ENCODE measurements at regions not wholly inside any gene's neighbourhood (a gene's known extent, or its start where the extent isn't known, plus 50 kb on each side); places are given as distances from the start of the nearest gene placed in this dataset.
"Not testable (repeated sequence)": the region's sequence is repeated elsewhere in the genome, so short reads cannot be mapped to it uniquely, and the experiment has no call there.

GRCh38 chr6:79372757-79373156 is 138.3 kb upstream of the HMGN3 start:
- H3K27me3 ChIP-seq (ENCODE audit: insufficient read depth, low read depth), result no peaks in the 10 kb centered on the region
- H3K4me1 ChIP-seq (replicated peaks; ENCODE audit: insufficient read depth), result peaks cover 10% of the 10 kb centered on the region
- intact Hi-C loops (cut with micrococcal nuclease; ENCODE audit: unreplicated experiment), result no loop called here
- CTCF ChIA-PET, result no interaction called here
- H3K36me3 ChIP-seq (ENCODE audit: low read depth), result no peaks in the 10 kb centered on the region
- H3K9me3 ChIP-seq (ENCODE audit: insufficient read depth, low read depth), result no peaks in the 10 kb centered on the region
- no peak overlapping the region for H2AFZ ChIP-seq
- H3K9me2 ChIP-seq (ENCODE audit: insufficient read depth), result no peaks in the 10 kb centered on the region
- no peak overlapping the region for H3K4me2 ChIP-seq
- no TSS peak for BruUV-seq (replicated peaks)
- no peaks in the 10 kb centered on the region for H3K79me2 ChIP-seq (ENCODE audit: low read depth)
- TF ChIP-seq EZH2 (IDR thresholded peaks at IDR 0.05; ENCODE audit: low read depth), result no peak
- TF ChIP-seq CTCF (conservative IDR thresholded peaks at IDR 0.05), result no peak
- H4K20me1 ChIP-seq (ENCODE audit: insufficient read depth), result no peaks in the 10 kb centered on the region
- H3K4me3 ChIP-seq, result no peak overlapping the region
- H3K27ac ChIP-seq, result no peak overlapping the region
- DNase-seq, result no peak
- H3F3A ChIP-seq (ENCODE audit: insufficient read depth, low read depth), result no peaks in the 10 kb centered on the region
- POLR2A ChIA-PET (ENCODE audit: unreplicated experiment), result no interaction called here

GRCh38 chr6:79369026-79369425 is 134.5 kb upstream of the HMGN3 start:
- TF ChIP-seq EZH2 (IDR thresholded peaks at IDR 0.05; ENCODE audit: low read depth) (no peak), CTCF (conservative IDR thresholded peaks at IDR 0.05) (no peak)
- CTCF ChIA-PET, result no interaction called here

GRCh38 chr6:79363441-79363840 is 129.0 kb upstream of the HMGN3 start:
- H3F3A ChIP-seq (ENCODE audit: insufficient read depth, low read depth); H3K9me2 ChIP-seq (ENCODE audit: insufficient read depth); H3K27me3 ChIP-seq (ENCODE audit: insufficient read depth, low read depth); H3K36me3 ChIP-seq (ENCODE audit: low read depth); intact Hi-C loops (cut with micrococcal nuclease; ENCODE audit: unreplicated experiment); H3K4me3 ChIP-seq; H3K4me2 ChIP-seq; H3K27ac ChIP-seq; H4K20me1 ChIP-seq (ENCODE audit: insufficient read depth); BruUV-seq (replicated peaks); H3K4me1 ChIP-seq (replicated peaks; ENCODE audit: insufficient read depth); H3K79me2 ChIP-seq (ENCODE audit: low read depth); H2AFZ ChIP-seq; H3K9me3 ChIP-seq (ENCODE audit: insufficient read depth, low read depth); CTCF ChIA-PET; POLR2A ChIA-PET (ENCODE audit: unreplicated experiment); DNase-seq: not testable (repeated sequence)

More at GRCh38 chr6:79369026-79369425, 134.5 kb upstream of the HMGN3 start:
- Histone ChIP-seq H2AFZ (no peak overlapping the region), H3K4me2 (no peak overlapping the region), H3K27ac (no peak overlapping the region), H3F3A (ENCODE audit: insufficient read depth, low read depth) (no peaks in the 10 kb centered on the region), H3K4me1 (replicated peaks; ENCODE audit: insufficient read depth) (no peaks in the 10 kb centered on the region), H3K79me2 (ENCODE audit: low read depth) (no peaks in the 10 kb centered on the region), H3K4me3 (no peak overlapping the region), H3K36me3 (ENCODE audit: low read depth) (no peaks in the 10 kb centered on the region), H3K9me2 (ENCODE audit: insufficient read depth) (no peaks in the 10 kb centered on the region), H3K9me3 (ENCODE audit: insufficient read depth, low read depth) (no peaks in the 10 kb centered on the region), H4K20me1 (ENCODE audit: insufficient read depth) (no peaks in the 10 kb centered on the region), H3K27me3 (ENCODE audit: insufficient read depth, low read depth) (no peaks in the 10 kb centered on the region)
- BruUV-seq (replicated peaks), result no TSS peak
- intact Hi-C loops (cut with micrococcal nuclease; ENCODE audit: unreplicated experiment), result no loop called here
- POLR2A ChIA-PET (ENCODE audit: unreplicated experiment), result no interaction called here
- DNase-seq, result no peak

GRCh38 chr6:79361074-79361473 is 126.6 kb upstream of the HMGN3 start:
- H3K9me3 ChIP-seq (ENCODE audit: insufficient read depth, low read depth); H3K27me3 ChIP-seq (ENCODE audit: insufficient read depth, low read depth); intact Hi-C loops (cut with micrococcal nuclease; ENCODE audit: unreplicated experiment); DNase-seq; H3K4me3 ChIP-seq; CTCF ChIA-PET; H3K36me3 ChIP-seq (ENCODE audit: low read depth); H3K79me2 ChIP-seq (ENCODE audit: low read depth); H3K4me1 ChIP-seq (replicated peaks; ENCODE audit: insufficient read depth); H4K20me1 ChIP-seq (ENCODE audit: insufficient read depth); H3K9me2 ChIP-seq (ENCODE audit: insufficient read depth); H3F3A ChIP-seq (ENCODE audit: insufficient read depth, low read depth); H3K27ac ChIP-seq; H3K4me2 ChIP-seq; BruUV-seq (replicated peaks); H2AFZ ChIP-seq; POLR2A ChIA-PET (ENCODE audit: unreplicated experiment): not testable (repeated sequence)

Data from PC-9 (cell line).